GM12878 (cell line): ENCODE measurements at regions not wholly inside any gene's neighbourhood (a gene's known extent, or its start where the extent isn't known, plus 50 kb on each side); places are given as distances from the start of the nearest gene placed in this dataset.

ENCODE experiments used
- HCFC1 ChIP-seq: fragments of 150-350 bp; IDR thresholded peaks from 2 replicates; pipeline ENCODE4 v1.6.1; 2014; ENCODE audit warnings: low read length
- NR2F1 ChIP-seq: fragments of 450-650 bp; conservative IDR thresholded peaks from 2 replicates; pipeline ENCODE4 v1.6.1; 2017; ENCODE audit warnings: mild to moderate bottlenecking
- NRF1 ChIP-seq: conservative IDR thresholded peaks from 2 replicates; pipeline ENCODE4 v1.6.1; 2011; ENCODE audit warnings: mild to moderate bottlenecking, low read depth, low read length, improper control_type of control experiment
- SMAD1 ChIP-seq: fragments of 450-650 bp; IDR thresholded peaks from 2 replicates; pipeline ENCODE4 v1.6.1; 2018; ENCODE audit warnings: mild to moderate bottlenecking, low read depth; ENCODE audit not compliant: partially characterized antibody
- SMARCA5 ChIP-seq: fragments of 450-650 bp; IDR thresholded peaks from 2 replicates; pipeline ENCODE4 v1.6.1; 2017; ENCODE audit warnings: mild to moderate bottlenecking
- ZBED1 ChIP-seq: IDR thresholded peaks from 2 replicates; pipeline ENCODE4 v1.6.1; 2016; ENCODE audit warnings: borderline replicate concordance
- ZNF687 ChIP-seq: fragments of 450-650 bp; IDR thresholded peaks from 2 replicates; pipeline ENCODE4 v1.6.1; 2017; ENCODE audit warnings: mild to moderate bottlenecking, moderate library complexity
- TF ChIP-seq, protein P1 (sequence below): IDR thresholded peaks from 2 replicates; pipeline ENCODE4 v1.6.1; 2011; ENCODE audit warnings: low read depth, low read length, improper control_type of control experiment, borderline replicate concordance

- no peak for TF ChIP-seq ZNF687
- no peak for TF ChIP-seq NRF1
- TF ChIP-seq SMAD1: no peak
- TF ChIP-seq, protein P1, sequence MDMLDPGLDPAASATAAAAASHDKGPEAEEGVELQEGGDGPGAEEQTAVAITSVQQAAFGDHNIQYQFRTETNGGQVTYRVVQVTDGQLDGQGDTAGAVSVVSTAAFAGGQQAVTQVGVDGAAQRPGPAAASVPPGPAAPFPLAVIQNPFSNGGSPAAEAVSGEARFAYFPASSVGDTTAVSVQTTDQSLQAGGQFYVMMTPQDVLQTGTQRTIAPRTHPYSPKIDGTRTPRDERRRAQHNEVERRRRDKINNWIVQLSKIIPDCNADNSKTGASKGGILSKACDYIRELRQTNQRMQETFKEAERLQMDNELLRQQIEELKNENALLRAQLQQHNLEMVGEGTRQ: no peak
- no peak for TF ChIP-seq HCFC1
- TF ChIP-seq SMARCA5: no peak
- TF ChIP-seq NR2F1: no peak
- TF ChIP-seq ZBED1: no peak
Measured at GRCh38 chr17:43327421-43327820, 71.4 kb upstream of the ARL4D start (continued).
